ENCODE measurements at regions not wholly inside any gene's neighbourhood (a gene's known extent, or its start where the extent isn't known, plus 50 kb on each side); places are given as distances from the start of the nearest gene placed in this dataset.

GRCh38 chr1:239678181-239678580 is 291.8 kb downstream of the CHRM3 start:
- H3K27ac ChIP-seq (ENCODE audit: extremely low read depth, low read depth, low read length) = no peak overlapping the region
- intact Hi-C loops (cut with micrococcal nuclease) (no loop called here), in situ Hi-C loops (cut with MboI) (no loop called here)
- WGBS (ENCODE audit: insufficient coverage, low coverage, missing lambda C conversion rate) = 0% methylated on average over 2 of the region's 2 CpGs
- H3K9me3 ChIP-seq (replicated peaks; ENCODE audit: control insufficient read depth, insufficient read depth, low read depth, low read length) = no peaks in the 10 kb centered on the region; the same call in 1 of the 2 replicates
- no peak for DNase-seq (ENCODE audit: extremely low read depth in 1 of 4, low spot score in 3 of 4)
- no peak overlapping the region for H3K4me3 ChIP-seq
- H2AFZ ChIP-seq (ENCODE audit: low read depth, low read length) = no peak overlapping the region
- no peak for TF ChIP-seq ZNF212 (CRISPR knock-in tag; IDR thresholded peaks at IDR 0.05)
- TF ChIP-seq CCNT2 (IDR thresholded peaks at IDR 0.05; ENCODE audit: borderline replicate concordance, extremely low read depth, insufficient read length, low read depth, low read length) = no peak
- TF ChIP-seq NEUROD1 (IDR thresholded peaks at IDR 0.05; ENCODE audit: borderline replicate concordance, low read depth, low read length, partially characterized antibody) = no peak
- no peak for TF ChIP-seq HNRNPH1 (optimal IDR thresholded peaks at IDR 0.05; ENCODE audit: low read depth, low read length)
- no peak for TF ChIP-seq BCL6 (CRISPR knock-in tag; IDR thresholded peaks at IDR 0.05)
- TF ChIP-seq EWSR1 (IDR thresholded peaks at IDR 0.05; ENCODE audit: borderline replicate concordance, low read depth, partially characterized antibody) = no peak
- TF ChIP-seq SAFB (IDR thresholded peaks at IDR 0.05; ENCODE audit: borderline replicate concordance, low read depth, low read length) = no peak
- no peak overlapping the region for H3K9ac ChIP-seq (ENCODE audit: insufficient read depth in 1 of 2, low read depth in 2 of 2, low read length in 2 of 2)
- POLR2A ChIA-PET = no interaction called here
- H3K36me3 ChIP-seq (ENCODE audit: control insufficient read depth, insufficient read depth, low read length) = no peaks in the 10 kb centered on the region
- CTCF ChIA-PET (ENCODE audit: low intra/inter-chr PET ratio) = no interaction called here
- FAIRE-seq = no peak
- no peaks in the 10 kb centered on the region for H3K4me1 ChIP-seq (replicated peaks in 1 of 2; ENCODE audit: control insufficient read depth in 2 of 2, insufficient read depth in 2 of 2, low read length in 2 of 2)
- BruUV-seq (replicated peaks) = no TSS peak
- ATAC-seq = no peak
- H4K20me1 ChIP-seq (replicated peaks; ENCODE audit: control insufficient read depth, insufficient read depth, low read length) = no peaks in the 10 kb centered on the region
- no peaks in the 10 kb centered on the region for H3K27me3 ChIP-seq (ENCODE audit: control insufficient read depth in 2 of 2, insufficient read depth in 2 of 2, low read length in 2 of 2)
- H3K9me1 ChIP-seq (ENCODE audit: control insufficient read depth, insufficient read depth, low read length) = no peaks in the 10 kb centered on the region
- H3K4me2 ChIP-seq (ENCODE audit: insufficient read depth, low read length) = no peak overlapping the region
- H3K79me2 ChIP-seq (ENCODE audit: control insufficient read depth, insufficient read depth, low read length) = no peaks in the 10 kb centered on the region

- no peaks in the 10 kb centered on the region for H3K9me1 ChIP-seq (ENCODE audit: control insufficient read depth, insufficient read depth, low read length)
- ATAC-seq = no peak
- 0% methylated on average over 3 of the region's 3 CpGs for WGBS (ENCODE audit: insufficient coverage, low coverage, missing lambda C conversion rate)
- no peak for FAIRE-seq
- H3K27ac ChIP-seq (ENCODE audit: extremely low read depth, low read depth, low read length) = no peak overlapping the region
- H3K4me3 ChIP-seq = no peak overlapping the region
- H2AFZ ChIP-seq (ENCODE audit: low read depth, low read length) = no peak overlapping the region
- no TSS peak for BruUV-seq (replicated peaks)
- no peaks in the 10 kb centered on the region; the same call in none of the 2 replicates for H3K9me3 ChIP-seq (replicated peaks; ENCODE audit: control insufficient read depth, insufficient read depth, low read depth, low read length)
- H3K9ac ChIP-seq (ENCODE audit: insufficient read depth in 1 of 2, low read depth in 2 of 2, low read length in 2 of 2) = no peak overlapping the region
- no peaks in the 10 kb centered on the region for H3K79me2 ChIP-seq (ENCODE audit: control insufficient read depth, insufficient read depth, low read length)
- H4K20me1 ChIP-seq (replicated peaks; ENCODE audit: control insufficient read depth, insufficient read depth, low read length) = no peaks in the 10 kb centered on the region
- intact Hi-C loops (cut with micrococcal nuclease) (no loop called here), in situ Hi-C loops (cut with MboI) (no loop called here)
- H3K36me3 ChIP-seq (ENCODE audit: control insufficient read depth, insufficient read depth, low read length) = no peaks in the 10 kb centered on the region
- ChIA-PET POLR2A (no interaction called here), CTCF (ENCODE audit: low intra/inter-chr PET ratio) (no interaction called here)
- H3K4me2 ChIP-seq (ENCODE audit: insufficient read depth, low read length) = no peak overlapping the region
- no peaks in the 10 kb centered on the region for H3K27me3 ChIP-seq (ENCODE audit: control insufficient read depth in 2 of 2, insufficient read depth in 2 of 2, low read length in 2 of 2)
- no peak for DNase-seq (ENCODE audit: extremely low read depth in 1 of 4, low spot score in 3 of 4)
- no peaks in the 10 kb centered on the region for H3K4me1 ChIP-seq (replicated peaks in 1 of 2; ENCODE audit: control insufficient read depth in 2 of 2, insufficient read depth in 2 of 2, low read length in 2 of 2)
- TF ChIP-seq ARNT (IDR thresholded peaks at IDR 0.05) (no peak), TCFL5 (CRISPR knock-in tag; conservative IDR thresholded peaks at IDR 0.05) (no peak), ARID2 (IDR thresholded peaks at IDR 0.05) (no peak), NR2F6 (CRISPR knock-in tag; IDR thresholded peaks at IDR 0.05) (no peak), MLLT1 (IDR thresholded peaks at IDR 0.05) (no peak), SMAD1 (IDR thresholded peaks at IDR 0.05; ENCODE audit: low read depth, low read length, partially characterized antibody) (no peak), HMGN3 (IDR thresholded peaks at IDR 0.05; ENCODE audit: borderline replicate concordance, extremely low read depth, insufficient read length, low read depth, low read length) (no peak)
These were observed 295.7 kb downstream of the CHRM3 start for GRCh38 chr1:239682046-239682445.

Data from K562 (cell line).